WTC11 (cell line): ENCODE measurements at regions not wholly inside any gene's neighbourhood (a gene's known extent, or its start where the extent isn't known, plus 50 kb on each side); places are given as distances from the start of the nearest gene placed in this dataset.

Source experiments
- ATF1 ChIP-seq: sonication (generic); formaldehyde crosslinking; IDR thresholded peaks from 2 replicates; pipeline ENCODE4 v1.8.1; 2023; ENCODE audit warnings: mild to moderate bottlenecking, moderate library complexity, missing genetic modification reagents
- CDX4 ChIP-seq: fragments of 250-450 bp; sonication (Bioruptor Pico); IDR thresholded peaks from 2 replicates; pipeline ENCODE4 v1.9.0; 2021; ENCODE audit warnings: moderate library complexity, mild to moderate bottlenecking, inconsistent platforms, borderline replicate concordance
- CREB1 ChIP-seq: sonication (generic); formaldehyde crosslinking; IDR thresholded peaks from 2 replicates; pipeline ENCODE4 v1.8.0; 2023; ENCODE audit warnings: mild to moderate bottlenecking, missing genetic modification reagents
- SP1 ChIP-seq: sonication (generic); formaldehyde crosslinking; conservative IDR thresholded peaks from 2 replicates; pipeline ENCODE4 v1.8.1; 2022; ENCODE audit warnings: missing genetic modification reagents
- TF ChIP-seq, protein P1 (sequence below): fragments of 200-600 bp; IDR thresholded peaks from 2 replicates; pipeline ENCODE4 v1.8.0; 2022; ENCODE audit warnings: antibody characterized with exemption
- TF ChIP-seq, protein P2 (sequence below): sonication (generic); formaldehyde crosslinking; IDR thresholded peaks from 2 replicates; pipeline ENCODE4 v1.8.0; 2022; ENCODE audit warnings: mild to moderate bottlenecking, missing genetic modification reagents

GRCh38 chr2:145813481-145813880 lies 1293.6 kb upstream of the ZEB2 start:
- TF ChIP-seq, protein P1, sequence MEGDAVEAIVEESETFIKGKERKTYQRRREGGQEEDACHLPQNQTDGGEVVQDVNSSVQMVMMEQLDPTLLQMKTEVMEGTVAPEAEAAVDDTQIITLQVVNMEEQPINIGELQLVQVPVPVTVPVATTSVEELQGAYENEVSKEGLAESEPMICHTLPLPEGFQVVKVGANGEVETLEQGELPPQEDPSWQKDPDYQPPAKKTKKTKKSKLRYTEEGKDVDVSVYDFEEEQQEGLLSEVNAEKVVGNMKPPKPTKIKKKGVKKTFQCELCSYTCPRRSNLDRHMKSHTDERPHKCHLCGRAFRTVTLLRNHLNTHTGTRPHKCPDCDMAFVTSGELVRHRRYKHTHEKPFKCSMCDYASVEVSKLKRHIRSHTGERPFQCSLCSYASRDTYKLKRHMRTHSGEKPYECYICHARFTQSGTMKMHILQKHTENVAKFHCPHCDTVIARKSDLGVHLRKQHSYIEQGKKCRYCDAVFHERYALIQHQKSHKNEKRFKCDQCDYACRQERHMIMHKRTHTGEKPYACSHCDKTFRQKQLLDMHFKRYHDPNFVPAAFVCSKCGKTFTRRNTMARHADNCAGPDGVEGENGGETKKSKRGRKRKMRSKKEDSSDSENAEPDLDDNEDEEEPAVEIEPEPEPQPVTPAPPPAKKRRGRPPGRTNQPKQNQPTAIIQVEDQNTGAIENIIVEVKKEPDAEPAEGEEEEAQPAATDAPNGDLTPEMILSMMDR, result no peak
- TF ChIP-seq SP1 (CRISPR knock-in tag) (no peak), CREB1 (CRISPR knock-in tag) (no peak), CDX4 (CRISPR knock-in tag) (no peak), ATF1 (CRISPR knock-in tag) (no peak)
- TF ChIP-seq, protein P2, sequence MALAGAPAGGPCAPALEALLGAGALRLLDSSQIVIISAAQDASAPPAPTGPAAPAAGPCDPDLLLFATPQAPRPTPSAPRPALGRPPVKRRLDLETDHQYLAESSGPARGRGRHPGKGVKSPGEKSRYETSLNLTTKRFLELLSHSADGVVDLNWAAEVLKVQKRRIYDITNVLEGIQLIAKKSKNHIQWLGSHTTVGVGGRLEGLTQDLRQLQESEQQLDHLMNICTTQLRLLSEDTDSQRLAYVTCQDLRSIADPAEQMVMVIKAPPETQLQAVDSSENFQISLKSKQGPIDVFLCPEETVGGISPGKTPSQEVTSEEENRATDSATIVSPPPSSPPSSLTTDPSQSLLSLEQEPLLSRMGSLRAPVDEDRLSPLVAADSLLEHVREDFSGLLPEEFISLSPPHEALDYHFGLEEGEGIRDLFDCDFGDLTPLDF (CRISPR knock-in tag), result no peak
